KOPT-K1 (cell line): ENCODE measurements at regions not wholly inside any gene's neighbourhood (a gene's known extent, or its start where the extent isn't known, plus 50 kb on each side); places are given as distances from the start of the nearest gene placed in this dataset.

Experiments used
- H3K27ac ChIP-seq: fragments of 200-600 bp; sonication (generic); 2 replicates; pipeline ENCODE4 v1.5.1; 2016; ENCODE audit warnings: antibody characterized with exemption, mild to moderate bottlenecking, low read depth, low read length; ENCODE audit not compliant: poor library complexity, severe bottlenecking
- H3K36me3 ChIP-seq: fragments of 200-600 bp; sonication (generic); 2 replicates; pipeline ENCODE4 v1.5.1; 2017; ENCODE audit warnings: antibody characterized with exemption, mild to moderate bottlenecking, low read length, moderate library complexity; ENCODE audit not compliant: insufficient read depth
- H3K9me3 ChIP-seq: fragments of 200-600 bp; sonication (generic); 2 replicates; pipeline ENCODE4 v1.5.1; 2017; ENCODE audit warnings: antibody characterized with exemption, low read length, mild to moderate bottlenecking; ENCODE audit not compliant: insufficient read depth, poor library complexity, severe bottlenecking

DNA sequence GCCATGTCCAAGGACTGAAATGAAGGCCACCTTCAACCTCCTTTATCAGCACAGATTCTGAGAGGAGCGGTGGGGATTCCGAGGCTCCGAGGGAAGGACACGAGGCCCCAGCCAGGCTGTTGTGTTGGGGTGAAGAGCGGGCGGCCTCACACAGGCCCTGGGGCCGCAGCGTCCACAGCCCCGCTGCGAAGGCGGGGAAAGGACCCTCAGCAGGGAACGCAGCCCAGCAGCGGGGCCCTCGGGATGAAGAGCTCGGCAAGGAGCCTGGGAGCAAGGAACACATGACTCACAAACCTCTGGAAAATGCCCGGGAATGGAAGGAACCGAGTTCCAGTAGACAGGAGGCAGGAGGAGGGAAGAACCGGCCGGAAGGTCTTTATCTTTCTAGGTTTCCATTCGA is 227.2 kb downstream of the BRD1 start:
- peaks cover 13% of the 10 kb centered on the region; the same call in 1 of the 2 replicates for H3K36me3 ChIP-seq
- H3K9me3 ChIP-seq = peaks cover 19% of the 10 kb centered on the region
- peak overlapping the region; percentile 30 for H3K27ac ChIP-seq

DNA sequence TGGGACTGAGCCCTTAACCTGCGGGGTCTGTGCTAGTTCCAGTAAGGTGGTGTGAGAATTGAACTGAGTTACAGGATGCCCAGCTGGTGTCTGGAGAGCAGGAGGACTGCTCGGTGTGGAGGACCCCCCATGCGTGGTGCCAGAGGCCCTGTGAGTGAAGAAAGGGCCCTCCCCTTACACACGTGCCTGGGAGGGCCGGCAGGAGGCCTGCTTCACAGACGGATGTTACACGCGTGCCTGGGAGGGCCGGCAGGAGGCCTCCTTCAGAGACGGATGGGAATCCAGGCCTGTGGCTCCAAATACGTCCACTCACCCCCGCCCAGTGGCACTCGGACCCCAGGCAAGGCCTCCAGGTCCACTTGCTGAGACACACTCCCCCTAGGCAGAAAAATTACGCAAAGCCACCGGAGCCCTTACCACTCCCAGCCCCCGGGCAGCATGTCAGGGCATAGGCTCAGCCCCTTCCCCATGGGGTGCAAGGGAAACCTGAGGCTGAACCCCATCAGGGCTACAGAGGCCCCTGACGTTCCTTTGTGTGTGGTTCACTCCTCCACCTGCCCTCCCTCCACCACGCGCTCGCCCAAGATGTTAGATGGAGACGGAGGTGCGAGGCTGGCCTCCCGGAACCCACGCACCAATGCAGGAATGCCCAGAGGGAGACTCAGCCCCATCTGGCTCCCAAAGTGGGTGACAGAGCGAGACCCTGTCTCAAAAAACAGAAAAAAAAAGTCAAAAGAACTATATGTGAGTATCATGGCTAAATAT is 227.8 kb downstream of the BRD1 start:
- H3K36me3 ChIP-seq = peaks cover 18% of the 10 kb centered on the region; the same call in 1 of the 2 replicates
- peaks cover 13% of the 10 kb centered on the region for H3K9me3 ChIP-seq
- H3K27ac ChIP-seq = no peak overlapping the region

DNA sequence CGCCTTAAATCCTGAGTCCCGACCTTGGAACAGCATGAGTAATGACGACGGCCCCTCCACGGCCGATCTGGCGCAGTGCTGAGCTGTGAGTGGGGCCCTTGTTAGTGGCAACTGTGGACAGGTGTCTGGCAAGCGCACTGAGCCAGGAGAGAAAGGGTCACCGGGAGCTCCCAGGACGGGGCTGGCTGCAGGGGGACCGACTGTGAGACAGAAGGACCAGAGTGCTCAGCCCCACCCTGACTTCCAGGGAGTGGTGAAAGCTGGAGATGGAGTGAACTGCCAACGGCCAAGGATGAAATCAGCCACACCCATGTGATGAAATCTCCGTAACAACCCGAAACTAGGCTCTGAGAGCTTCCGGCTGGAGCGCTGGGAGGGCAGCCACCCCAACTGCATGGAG is 228.6 kb downstream of the BRD1 start:
- peaks cover 4% of the 10 kb centered on the region for H3K9me3 ChIP-seq

DNA sequence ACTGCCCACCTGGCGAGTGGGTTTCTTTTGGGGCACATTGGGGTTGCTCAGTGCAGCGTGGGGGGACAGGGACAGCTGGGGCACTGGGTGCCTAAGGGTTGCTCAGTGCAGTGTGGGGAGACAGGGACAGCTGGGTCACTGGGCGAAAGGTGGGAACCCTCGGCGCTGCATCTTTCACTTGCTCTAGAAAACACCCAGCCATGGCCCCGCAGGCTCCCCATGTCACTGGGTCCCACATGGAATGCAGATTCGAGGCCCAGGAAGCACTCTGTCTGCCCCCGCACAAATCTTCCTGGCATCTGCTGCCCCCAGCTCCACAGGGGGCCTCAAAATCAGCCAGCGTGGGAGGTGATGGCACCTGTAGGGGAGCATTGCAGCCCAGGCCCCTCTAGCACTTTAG is 229.3 kb downstream of the BRD1 start:
- Histone ChIP-seq H3K27ac (no peak overlapping the region), H3K9me3 (no peaks in the 10 kb centered on the region), H3K36me3 (peaks cover 18% of the 10 kb centered on the region; the same call in 1 of the 2 replicates)

More for the DNA sequence above, 228.6 kb downstream of the BRD1 start:
- Histone ChIP-seq H3K27ac (no peak overlapping the region), H3K36me3 (peaks cover 18% of the 10 kb centered on the region; the same call in 1 of the 2 replicates)

DNA sequence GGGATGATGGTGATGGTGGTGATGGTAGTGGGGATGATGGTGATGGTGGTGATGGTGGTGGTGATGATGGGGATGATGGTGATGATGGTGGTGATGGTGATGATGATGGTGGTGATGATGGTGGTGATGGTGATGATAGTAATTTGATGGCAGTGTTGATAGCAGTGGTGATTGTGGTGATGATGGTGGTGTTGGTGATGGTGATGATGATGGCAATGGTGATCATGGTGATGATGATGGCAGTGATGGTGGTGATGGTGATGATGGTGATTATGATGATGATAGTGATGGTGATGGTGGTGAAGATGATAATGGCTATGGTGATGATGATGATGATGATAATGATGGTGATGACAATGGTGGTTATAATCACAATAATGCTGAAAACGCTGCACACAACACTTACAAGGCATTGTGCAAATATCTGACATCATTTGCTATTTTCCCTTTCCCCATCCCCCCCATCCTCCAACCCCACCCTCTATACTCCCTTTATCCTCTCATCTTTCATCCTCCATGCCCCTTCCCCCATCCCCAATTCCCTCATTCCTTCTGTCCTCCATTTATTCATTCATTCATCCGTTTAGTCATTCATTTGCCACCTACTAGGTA is 230.1 kb downstream of the BRD1 start:
- no peaks in the 10 kb centered on the region for H3K9me3 ChIP-seq
- H3K27ac ChIP-seq = no peak overlapping the region
- peaks cover 18% of the 10 kb centered on the region; the same call in 1 of the 2 replicates for H3K36me3 ChIP-seq

DNA sequence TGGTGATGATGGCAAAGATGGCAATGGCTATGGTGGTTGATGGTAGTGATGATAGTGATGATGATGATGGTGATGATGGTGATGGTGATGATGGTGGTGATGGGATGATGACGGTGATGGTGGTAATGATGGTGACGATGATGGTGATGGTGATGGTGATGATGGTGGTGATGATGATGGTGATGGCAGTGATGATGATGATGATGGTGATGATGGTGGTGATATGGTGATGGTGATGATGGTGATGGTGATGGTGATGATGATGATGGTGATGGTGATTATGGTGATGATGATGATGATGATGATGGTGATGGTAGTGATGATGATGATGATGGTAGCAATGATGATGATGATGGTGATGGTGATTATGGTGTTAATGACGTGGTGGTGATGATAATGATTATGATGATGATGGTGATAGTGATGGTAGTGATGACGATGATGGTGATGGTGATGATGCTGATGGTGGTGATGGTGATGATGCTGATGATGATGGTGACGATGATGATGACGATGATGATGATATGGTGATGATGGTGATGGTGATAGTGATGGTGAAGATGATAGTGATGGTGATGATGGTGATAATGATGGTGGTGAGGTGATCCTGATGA is 232.1 kb downstream of the BRD1 start:
- no peak overlapping the region for H3K27ac ChIP-seq
- no peaks in the 10 kb centered on the region for H3K9me3 ChIP-seq
- H3K36me3 ChIP-seq = peaks cover 18% of the 10 kb centered on the region; the same call in 1 of the 2 replicates

DNA sequence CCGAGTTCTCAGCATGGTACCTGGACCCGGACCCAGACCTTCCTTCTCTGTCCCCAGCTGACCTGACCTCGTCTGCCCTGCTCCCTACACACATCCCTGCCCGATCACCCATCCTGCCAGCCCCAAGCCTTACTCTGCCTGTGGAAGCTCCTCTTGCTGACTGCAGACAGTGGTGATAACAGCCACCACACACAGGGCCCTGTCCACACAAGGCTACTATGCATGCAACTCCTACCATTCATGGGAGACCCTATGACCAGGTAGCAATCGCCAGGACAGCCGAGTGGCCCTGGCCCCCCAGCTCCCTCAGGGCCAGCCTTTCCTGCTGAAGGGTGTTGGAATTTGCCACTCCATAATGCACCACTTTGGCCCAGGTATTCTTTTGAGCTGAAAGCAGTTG is 233.6 kb downstream of the BRD1 start:
- H3K27ac ChIP-seq = no peak overlapping the region
- peaks cover 18% of the 10 kb centered on the region; the same call in 1 of the 2 replicates for H3K36me3 ChIP-seq
- no peaks in the 10 kb centered on the region for H3K9me3 ChIP-seq

DNA sequence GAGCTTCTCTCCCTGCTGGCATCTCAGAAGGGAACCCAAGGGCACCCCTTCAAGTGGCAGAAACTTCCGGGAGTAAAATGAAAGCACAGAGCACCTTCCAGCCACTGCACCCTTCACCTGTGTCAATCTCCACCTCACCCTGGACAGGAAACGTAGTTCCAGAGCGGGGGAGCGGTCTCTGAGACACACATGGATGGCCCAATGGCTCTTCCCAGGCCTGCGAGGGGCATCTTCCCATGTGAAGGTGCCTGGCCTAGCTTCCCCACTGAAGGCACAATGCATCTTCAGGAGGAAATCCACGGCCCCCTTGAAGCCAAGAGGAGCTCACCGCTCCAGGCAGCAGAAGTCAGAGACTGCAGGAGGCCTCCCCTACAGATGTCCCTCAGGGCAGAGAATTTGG is 234.2 kb downstream of the BRD1 start:
- Histone ChIP-seq H3K36me3 (peaks cover 18% of the 10 kb centered on the region; the same call in 1 of the 2 replicates), H3K9me3 (no peaks in the 10 kb centered on the region), H3K27ac (no peak overlapping the region)

DNA sequence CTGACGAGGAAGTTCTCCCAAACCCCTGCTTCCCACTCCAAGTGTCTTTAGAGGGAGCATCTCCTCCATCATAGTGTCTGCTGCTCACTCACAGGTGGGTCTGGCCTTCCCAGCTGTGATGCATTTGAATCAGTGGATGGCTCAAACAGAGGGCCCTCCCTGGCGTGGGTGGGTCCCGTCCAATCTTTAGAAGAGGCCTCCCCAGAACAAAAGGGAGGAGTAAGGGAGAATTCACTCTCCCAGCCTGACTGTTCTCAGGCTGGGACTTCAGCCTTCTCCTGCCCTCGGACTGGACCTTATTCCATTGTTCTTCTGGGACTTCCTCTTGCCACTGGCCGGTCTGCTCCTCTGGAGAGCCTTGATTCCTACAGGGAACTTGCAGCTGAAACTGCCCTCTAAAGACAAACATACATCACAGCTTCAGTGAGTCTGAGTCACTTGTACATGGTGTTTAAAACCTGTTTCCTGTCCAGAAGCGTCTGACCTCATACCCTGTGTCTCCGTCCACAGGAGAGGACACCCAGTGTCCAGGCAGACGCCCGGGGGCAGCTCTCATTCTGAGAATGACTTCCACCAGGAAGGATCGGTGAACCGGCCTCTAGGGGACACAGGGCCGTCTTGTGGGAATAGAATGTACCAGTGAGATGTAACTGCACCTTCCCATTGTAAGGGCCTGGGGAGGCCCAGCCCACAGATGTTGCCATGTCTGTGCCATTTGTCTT is 234.7 kb downstream of the BRD1 start:
- Histone ChIP-seq H3K27ac (no peak overlapping the region), H3K9me3 (no peaks in the 10 kb centered on the region), H3K36me3 (peaks cover 18% of the 10 kb centered on the region; the same call in 1 of the 2 replicates)

DNA sequence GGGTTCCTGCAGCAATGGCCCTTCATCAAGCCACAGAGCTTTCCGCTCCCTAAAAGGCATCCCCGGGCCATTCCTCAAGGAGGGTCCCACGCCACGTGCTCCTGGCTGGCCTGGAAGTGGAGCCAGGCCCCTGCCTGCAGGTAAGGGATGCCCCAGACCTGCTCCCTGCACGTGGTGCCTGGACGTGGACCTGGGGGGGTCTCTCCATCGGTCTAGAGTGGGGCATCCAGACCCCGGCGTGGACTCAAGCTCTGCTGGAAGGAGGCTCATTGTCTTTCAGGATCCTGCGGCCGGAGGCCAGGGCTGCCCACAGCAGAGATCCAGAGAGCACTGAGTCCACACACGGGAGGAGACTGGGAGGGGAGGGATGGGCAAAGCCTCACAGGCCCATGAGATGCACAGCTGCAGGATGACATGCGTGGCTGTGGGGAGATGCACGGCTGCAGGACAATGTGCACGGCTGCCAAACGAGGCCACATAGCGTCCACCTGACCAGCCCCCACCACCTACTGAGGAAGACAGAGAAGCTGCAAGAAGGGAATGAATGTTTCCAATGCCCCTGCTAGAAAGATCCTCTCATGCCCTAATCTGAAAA is 236.7 kb downstream of the BRD1 start:
- Histone ChIP-seq H3K36me3 (peaks cover 10% of the 10 kb centered on the region; the same call in 1 of the 2 replicates), H3K9me3 (no peaks in the 10 kb centered on the region), H3K27ac (no peak overlapping the region)

DNA sequence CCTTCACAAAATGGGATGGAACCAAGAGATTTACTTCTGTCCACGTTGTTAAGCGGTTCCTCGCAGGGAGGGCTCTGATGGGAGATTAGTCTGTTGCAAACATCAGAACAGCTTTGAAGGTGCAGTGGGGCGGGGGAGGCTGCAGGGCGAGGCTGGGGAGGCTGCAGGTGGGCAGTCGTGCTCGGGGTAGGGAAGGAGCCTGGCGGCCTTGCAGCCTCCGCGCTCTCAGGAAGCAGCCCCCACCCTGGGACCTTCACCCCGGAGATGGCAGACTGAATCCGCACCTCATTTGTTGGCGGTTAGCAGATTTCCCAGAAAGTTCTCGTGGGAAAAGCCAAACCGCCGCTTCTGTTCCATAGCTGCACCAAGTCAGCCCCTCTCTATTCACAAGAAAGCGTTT is 237.3 kb downstream of the BRD1 start:
- Histone ChIP-seq H3K27ac (no peak overlapping the region), H3K36me3 (peaks cover 4% of the 10 kb centered on the region; the same call in 1 of the 2 replicates), H3K9me3 (no peaks in the 10 kb centered on the region)

DNA sequence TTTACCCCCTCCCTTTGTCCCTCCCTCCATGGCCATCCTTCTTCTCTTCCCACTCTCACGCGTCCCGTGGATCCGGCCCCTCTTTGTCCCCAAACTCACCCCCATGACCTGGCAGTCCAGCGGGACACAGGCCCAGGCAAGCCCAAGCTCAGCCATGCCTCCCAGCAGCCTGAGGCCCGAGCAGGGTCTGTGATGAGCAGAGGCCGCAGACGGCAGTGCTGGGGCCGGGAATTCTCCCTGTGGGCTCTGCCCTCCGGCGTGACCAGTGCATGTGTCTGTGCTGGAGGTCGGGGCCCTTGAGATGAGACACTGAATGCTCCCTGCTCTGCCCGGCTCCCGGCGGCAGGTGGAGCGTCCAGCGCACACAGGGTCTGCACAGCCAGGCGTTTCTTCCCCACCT is 237.9 kb downstream of the BRD1 start:
- no peaks in the 10 kb centered on the region for H3K36me3 ChIP-seq
- H3K27ac ChIP-seq = no peak overlapping the region
- no peaks in the 10 kb centered on the region for H3K9me3 ChIP-seq

DNA sequence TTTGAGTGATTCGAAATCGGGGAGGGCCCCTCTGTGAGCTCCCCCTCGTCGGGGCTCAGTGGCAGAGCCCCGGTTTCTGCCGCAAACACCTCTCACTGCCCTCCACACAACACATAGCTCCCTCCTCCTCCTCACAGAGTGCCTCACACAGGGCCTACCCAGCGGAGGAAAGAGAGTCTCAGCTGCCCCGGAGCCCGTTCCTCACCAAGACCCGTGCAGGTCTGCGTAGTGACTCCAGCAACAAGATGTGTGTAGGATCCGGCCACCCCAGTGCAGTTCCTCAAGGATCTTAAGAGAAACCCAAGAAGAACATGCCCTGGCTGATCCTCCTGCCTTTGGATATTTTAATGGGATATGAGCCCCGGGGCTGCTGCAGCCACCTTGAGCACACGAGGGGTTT is 238.4 kb downstream of the BRD1 start:
- Histone ChIP-seq H3K27ac (no peak overlapping the region), H3K9me3 (no peaks in the 10 kb centered on the region), H3K36me3 (no peaks in the 10 kb centered on the region)

DNA sequence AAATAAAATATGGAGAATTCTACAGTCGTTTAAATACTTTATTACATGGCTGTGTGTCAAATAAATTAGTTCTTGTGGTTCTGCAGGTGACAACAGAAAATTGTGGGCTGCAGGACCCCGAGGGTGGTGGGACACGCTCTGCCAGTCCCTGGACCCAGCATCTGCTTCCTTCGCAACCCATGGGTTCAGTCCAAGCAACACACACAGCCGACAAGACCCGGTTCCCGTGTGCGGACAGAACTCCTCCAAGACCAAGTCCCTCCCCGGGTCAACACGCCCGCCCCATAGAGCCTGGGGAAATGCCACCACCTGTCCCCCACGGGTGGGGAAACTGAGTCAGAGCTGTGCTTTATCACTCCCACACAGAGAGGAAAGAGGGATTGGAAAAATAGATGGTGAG is 238.9 kb downstream of the BRD1 start:
- Histone ChIP-seq H3K36me3 (no peaks in the 10 kb centered on the region), H3K27ac (no peak overlapping the region), H3K9me3 (no peaks in the 10 kb centered on the region)
